RPMI7951 (cell line): ENCODE measurements at regions not wholly inside any gene's neighbourhood (a gene's known extent, or its start where the extent isn't known, plus 50 kb on each side); places are given as distances from the start of the nearest gene placed in this dataset.
A peak's percentile ranks its signal among the peaks of the same experiment; 100 is the strongest.
"Not testable (repeated sequence)": the region's sequence is repeated elsewhere in the genome, so short reads cannot be mapped to it uniquely, and the experiment has no call there.

ENCODE experiments used
- DNase-seq: peaks from one replicate; pipeline ENCODE4 v3.0.0-alpha.2; 2012; ENCODE audit warnings: low read depth

- no peak for DNase-seq
Measured at GRCh38 chr1:67584938-67585337, 100.1 kb upstream of the GADD45A start.

- DNase-seq: peak; percentile 72
Measured at GRCh38 chr1:67586596-67586995, 98.4 kb upstream of the GADD45A start.

GRCh38 chr1:67588178-67588855 is 96.7 kb upstream of the GADD45A start:
- DNase-seq: no peak

GRCh38 chr1:67589519-67590233 is 95.3 kb upstream of the GADD45A start:
- no peak for DNase-seq

GRCh38 chr1:67590329-67590728 is 94.7 kb upstream of the GADD45A start:
- DNase-seq: no peak

GRCh38 chr1:67594764-67595163 is 90.2 kb upstream of the GADD45A start:
- no peak for DNase-seq

GRCh38 chr1:67596674-67597073 is 88.3 kb upstream of the GADD45A start:
- DNase-seq: no peak

- peak; percentile 57 for DNase-seq
Measured at GRCh38 chr1:67597336-67597735, 87.7 kb upstream of the GADD45A start.

GRCh38 chr1:67599085-67599484 is 85.9 kb upstream of the GADD45A start:
- DNase-seq: peak; percentile 9

GRCh38 chr1:67601539-67601938 is 83.5 kb upstream of the GADD45A start:
- no peak for DNase-seq

GRCh38 chr1:67601955-67602354 is 83.0 kb upstream of the GADD45A start:
- no peak for DNase-seq

- no peak for DNase-seq
Measured at GRCh38 chr1:67604778-67605177, 80.2 kb upstream of the GADD45A start.

- DNase-seq: no peak
Measured at GRCh38 chr1:67605209-67605780, 79.7 kb upstream of the GADD45A start.

- no peak for DNase-seq
Measured at GRCh38 chr1:67607286-67607685, 77.7 kb upstream of the GADD45A start.

GRCh38 chr1:67607699-67608098 is 77.3 kb upstream of the GADD45A start:
- DNase-seq: no peak

GRCh38 chr1:67608661-67609576 is 76.1 kb upstream of the GADD45A start:
- no peak for DNase-seq

- DNase-seq: no peak
Measured at GRCh38 chr1:67609577-67610341, 75.2 kb upstream of the GADD45A start.

- DNase-seq: peak; percentile 65
Measured at GRCh38 chr1:67610450-67610849, 74.6 kb upstream of the GADD45A start.

- no peak for DNase-seq
Measured at GRCh38 chr1:67611846-67612245, 73.2 kb upstream of the GADD45A start.

- DNase-seq: peak; percentile 23
Measured at GRCh38 chr1:67612788-67613241, 72.2 kb upstream of the GADD45A start.

- not testable (repeated sequence) for DNase-seq
Measured at GRCh38 chr1:67613479-67613878, 71.5 kb upstream of the GADD45A start.
